ENCODE measurements at regions not wholly inside any gene's neighbourhood (a gene's known extent, or its start where the extent isn't known, plus 50 kb on each side); places are given as distances from the start of the nearest gene placed in this dataset.

GRCh38 chr10:118882741-118883140, 128.0 kb upstream of the CACUL1 start:
- TF ChIP-seq CTCF (IDR thresholded peaks at IDR 0.05): no peak
- TF ChIP-seq POLR2A (IDR thresholded peaks at IDR 0.05): no peak

Measured in adrenal gland (tissue), 5 donors.